ENCODE measurements at regions not wholly inside any gene's neighbourhood (a gene's known extent, or its start where the extent isn't known, plus 50 kb on each side); places are given as distances from the start of the nearest gene placed in this dataset.
"Not testable (repeated sequence)": the region's sequence is repeated elsewhere in the genome, so short reads cannot be mapped to it uniquely, and the experiment has no call there.

- FAIRE-seq = not testable (repeated sequence)
Observed at GRCh38 chr14:106474261-106475028, 948.1 kb downstream of the TMEM121 start.

GRCh38 chr14:106475214-106475613 lies 948.8 kb downstream of the TMEM121 start:
- not testable (repeated sequence) for FAIRE-seq

GRCh38 chr14:106477600-106477999 lies 951.2 kb downstream of the TMEM121 start:
- FAIRE-seq = not testable (repeated sequence)

GRCh38 chr14:106480287-106480686 lies 953.9 kb downstream of the TMEM121 start:
- FAIRE-seq = not testable (repeated sequence)

GRCh38 chr14:106482213-106482612 lies 955.8 kb downstream of the TMEM121 start:
- not testable (repeated sequence) for FAIRE-seq

- no peak for FAIRE-seq
Observed at GRCh38 chr14:106487600-106487999, 961.2 kb downstream of the TMEM121 start.

- FAIRE-seq = no peak
Observed at GRCh38 chr14:106488291-106488690, 961.9 kb downstream of the TMEM121 start.

GRCh38 chr14:106489112-106489881 lies 962.9 kb downstream of the TMEM121 start:
- no peak for FAIRE-seq

- no peak for FAIRE-seq
Observed at GRCh38 chr14:106490442-106490841, 964.1 kb downstream of the TMEM121 start.

- FAIRE-seq = no peak
Observed at GRCh38 chr14:106491851-106492250, 965.5 kb downstream of the TMEM121 start.

- FAIRE-seq = no peak
Observed at GRCh38 chr14:106493962-106494823, 967.8 kb downstream of the TMEM121 start.

GRCh38 chr14:106500571-106500970 lies 974.2 kb downstream of the TMEM121 start:
- FAIRE-seq = no peak

- FAIRE-seq = no peak
Observed at GRCh38 chr14:106501898-106502297, 975.5 kb downstream of the TMEM121 start.

GRCh38 chr14:106505366-106505765 lies 979.0 kb downstream of the TMEM121 start:
- FAIRE-seq = no peak

- no peak for FAIRE-seq
Observed at GRCh38 chr14:106506881-106507305, 980.5 kb downstream of the TMEM121 start.

- no peak for FAIRE-seq
Observed at GRCh38 chr14:106507354-106507753, 981.0 kb downstream of the TMEM121 start.

- no peak for FAIRE-seq
Observed at GRCh38 chr14:106508216-106508615, 981.8 kb downstream of the TMEM121 start.

- no peak for FAIRE-seq
Observed at GRCh38 chr14:106509176-106509575, 982.8 kb downstream of the TMEM121 start.

- no peak for FAIRE-seq
Observed at GRCh38 chr14:106509807-106510206, 983.4 kb downstream of the TMEM121 start.

GRCh38 chr14:106511006-106511799 lies 984.8 kb downstream of the TMEM121 start:
- FAIRE-seq = no peak

- FAIRE-seq = no peak
Observed at GRCh38 chr14:106511800-106512198, 985.4 kb downstream of the TMEM121 start.

GRCh38 chr14:106513302-106513701 lies 986.9 kb downstream of the TMEM121 start:
- FAIRE-seq = no peak

All from A204.1 (cell line).